NT2/D1 (cell line): ENCODE measurements at regions not wholly inside any gene's neighbourhood (a gene's known extent, or its start where the extent isn't known, plus 50 kb on each side); places are given as distances from the start of the nearest gene placed in this dataset.

ENCODE experiments used
- SUZ12 ChIP-seq: IDR thresholded peaks from 2 replicates; pipeline ENCODE4 v1.6.1; 2011; ENCODE audit not compliant: insufficient read length, insufficient read depth; ENCODE audit errors: extremely low read depth
- YY1 ChIP-seq: IDR thresholded peaks from 2 replicates; pipeline ENCODE4 v1.6.1; 2011; ENCODE audit not compliant: insufficient read length, insufficient read depth
- ZNF274 ChIP-seq: IDR thresholded peaks from 2 replicates; pipeline ENCODE4 v1.6.1; 2011; ENCODE audit warnings: mild to moderate bottlenecking, low read depth, low read length

DNA sequence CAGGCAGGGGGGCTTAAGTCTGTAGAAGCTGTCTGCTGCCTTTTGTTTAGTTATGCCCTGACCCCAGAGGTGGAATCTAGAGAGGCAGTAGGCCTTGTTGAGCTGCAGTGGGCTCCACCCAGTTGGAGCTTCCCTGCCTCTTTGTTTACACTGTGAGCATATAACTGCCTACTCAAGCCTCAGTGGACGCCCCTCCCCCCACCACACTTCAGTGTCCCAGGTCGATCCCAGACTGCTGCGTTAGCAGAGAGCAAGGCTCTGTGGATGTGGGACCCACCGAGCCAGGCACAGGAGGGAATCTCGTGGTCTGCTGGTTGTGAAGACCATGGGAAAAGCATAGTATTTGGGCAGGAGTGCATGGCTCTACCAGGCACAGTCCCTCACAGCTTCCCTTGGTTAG lies 446.8 kb upstream of the RARB start:
- TF ChIP-seq ZNF274 (no peak), YY1 (no peak), SUZ12 (no peak)
